HG02884 (cell line): ENCODE measurements at regions not wholly inside any gene's neighbourhood (a gene's known extent, or its start where the extent isn't known, plus 50 kb on each side); places are given as distances from the start of the nearest gene placed in this dataset.
"Not testable (repeated sequence)": the region's sequence is repeated elsewhere in the genome, so short reads cannot be mapped to it uniquely, and the experiment has no call there.

Experiments used
- ATAC-seq: cut with Tn5 transposase; IDR thresholded peaks from one replicate; pipeline ENCODE4 v1.9.1; 2021; ENCODE audit warnings: mild to moderate bottlenecking, moderate library complexity; ENCODE audit not compliant: unreplicated experiment

DNA sequence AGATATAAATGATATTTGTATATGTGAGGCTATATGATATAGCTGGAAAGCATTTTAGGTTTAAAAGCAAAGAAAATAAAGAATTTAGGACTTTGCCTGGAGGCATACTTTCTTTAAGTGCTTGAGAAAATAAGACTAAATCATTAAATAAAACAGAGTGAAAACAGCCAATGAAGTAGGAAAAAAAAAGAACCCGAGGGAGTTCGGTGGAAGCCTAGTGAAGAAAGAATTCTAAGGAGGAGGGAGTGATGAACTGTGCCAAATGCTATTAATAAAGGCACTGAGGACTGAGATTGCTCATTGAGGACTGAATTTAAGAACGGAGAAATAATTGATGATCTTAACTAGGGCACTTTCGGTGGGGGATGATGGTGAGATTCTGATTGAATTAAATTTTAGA, 573.5 kb downstream of the DSC3 start:
- no peak for ATAC-seq

DNA sequence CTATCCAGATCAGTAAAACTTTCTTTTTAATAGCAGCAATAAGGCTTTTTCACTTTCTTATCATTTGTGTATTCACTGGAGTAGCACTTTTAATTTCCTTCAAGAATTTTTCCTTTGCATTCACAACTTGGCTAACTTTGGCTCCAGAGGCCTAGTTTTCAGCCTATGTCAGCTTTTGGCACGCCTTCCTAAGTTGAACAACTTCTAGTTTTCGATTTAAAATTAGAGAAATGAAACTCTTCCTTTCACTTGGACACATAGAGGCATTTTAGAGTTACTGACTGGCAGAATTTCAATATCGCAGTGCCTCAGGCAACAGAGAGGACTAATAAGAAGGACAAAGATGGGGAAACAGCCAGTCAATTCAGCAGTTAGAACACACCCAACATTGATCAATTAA, 577.4 kb downstream of the DSC3 start:
- no peak for ATAC-seq

DNA sequence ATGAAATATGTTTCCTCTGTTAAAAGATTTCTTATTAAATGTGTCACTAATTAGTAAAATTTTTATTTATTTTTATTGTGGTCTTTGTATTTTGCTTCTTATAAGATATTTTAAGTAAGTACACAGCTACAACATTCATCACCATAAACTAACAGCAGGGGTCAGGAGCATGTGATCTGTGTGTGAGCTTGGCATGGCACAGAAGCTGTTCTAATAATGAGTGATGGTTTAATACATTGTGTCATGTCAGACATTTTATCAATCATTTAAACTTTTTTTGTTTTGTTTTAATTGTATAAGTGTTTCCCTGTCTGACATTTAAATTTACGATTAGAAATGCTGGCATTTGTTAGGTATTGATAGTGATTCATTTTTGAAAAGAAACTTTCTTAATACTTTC, 585.4 kb downstream of the DSC3 start:
- no peak for ATAC-seq

DNA sequence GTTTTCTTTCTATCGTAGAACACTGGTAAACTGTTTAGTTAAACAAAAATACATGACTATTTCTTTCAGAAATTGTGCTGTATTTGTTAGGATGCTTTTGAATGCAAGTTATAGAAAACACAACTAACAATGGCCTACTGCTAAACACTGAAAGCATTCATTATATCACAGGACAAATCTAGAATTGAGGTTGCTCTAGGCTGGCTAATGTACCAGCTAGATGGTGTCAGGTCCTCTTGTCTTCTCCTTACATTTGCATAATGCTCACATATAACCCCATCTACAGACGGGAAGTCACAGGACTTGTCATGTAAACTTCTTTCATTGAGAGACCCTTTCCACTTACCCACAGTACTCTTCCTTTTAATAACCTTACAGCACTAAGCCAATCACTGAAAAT, 586.8 kb downstream of the DSC3 start:
- no peak for ATAC-seq

DNA sequence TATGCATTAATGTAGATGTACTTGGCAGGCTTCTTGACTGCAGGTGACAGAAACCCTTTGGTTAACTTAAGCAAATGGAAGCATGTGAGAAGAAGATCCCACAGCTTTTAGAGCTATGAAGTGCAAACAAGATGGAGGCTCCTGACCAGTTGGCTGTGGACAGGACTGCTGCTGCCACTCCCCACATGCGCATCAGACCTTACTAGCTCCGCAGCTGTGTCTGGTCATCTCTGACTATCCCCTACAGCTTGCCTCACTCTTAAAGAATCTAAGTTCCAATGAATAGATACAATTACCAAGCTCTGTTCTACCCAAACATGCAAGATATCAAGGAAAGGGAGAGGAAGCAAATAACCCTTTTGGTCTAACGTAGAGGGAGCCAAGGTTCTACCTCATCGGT, 587.6 kb downstream of the DSC3 start:
- no peak for ATAC-seq

- no peak for ATAC-seq
Measured at GRCh38 chr18:30451981-30452380, 590.6 kb downstream of the DSC3 start.

GRCh38 chr18:30450927-30451326, 591.6 kb downstream of the DSC3 start:
- no peak for ATAC-seq

DNA sequence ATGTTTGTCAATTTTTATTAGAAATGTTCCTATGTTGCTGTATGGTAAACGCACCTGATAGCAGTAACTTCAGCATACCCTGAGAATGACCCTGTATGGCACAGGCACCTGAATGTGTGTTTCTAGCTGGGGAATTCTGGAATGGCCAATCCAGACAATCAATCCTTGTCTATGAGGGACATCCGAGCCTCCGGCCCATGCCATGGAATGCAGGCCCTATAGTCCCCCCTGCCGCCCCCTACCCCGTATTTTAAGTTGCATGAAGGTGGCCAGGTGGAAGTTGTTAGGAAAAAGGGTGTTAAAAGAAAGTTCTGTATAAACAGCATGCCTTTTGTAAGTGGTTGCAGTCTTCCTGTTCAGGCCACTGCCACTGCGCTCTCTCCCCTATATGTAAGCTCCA, 595.9 kb downstream of the DSC3 start:
- no peak for ATAC-seq

GRCh38 chr18:30444544-30444943, 598.0 kb downstream of the DSC3 start:
- ATAC-seq: no peak

GRCh38 chr18:30440351-30440750, 602.2 kb downstream of the DSC3 start:
- ATAC-seq: no peak

DNA sequence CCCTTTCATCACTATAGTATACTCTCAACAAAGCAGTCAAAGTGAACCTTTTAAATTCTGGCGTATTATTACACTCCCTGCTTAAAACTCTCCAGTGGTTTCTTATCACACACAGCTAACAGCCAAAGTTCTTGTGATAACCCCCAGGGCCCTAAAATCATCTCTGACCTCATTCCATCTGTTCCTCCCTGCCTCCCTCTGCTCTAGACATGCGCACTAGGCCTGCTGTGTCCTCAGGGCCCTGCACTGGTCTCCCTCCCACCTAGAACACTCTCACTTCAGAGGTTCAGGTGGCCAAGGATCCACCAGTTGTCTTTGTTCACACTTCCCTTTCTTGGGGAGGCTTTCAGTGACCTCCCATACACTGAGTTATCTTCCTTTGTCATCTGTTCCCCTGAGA, 603.4 kb downstream of the DSC3 start:
- no peak for ATAC-seq

DNA sequence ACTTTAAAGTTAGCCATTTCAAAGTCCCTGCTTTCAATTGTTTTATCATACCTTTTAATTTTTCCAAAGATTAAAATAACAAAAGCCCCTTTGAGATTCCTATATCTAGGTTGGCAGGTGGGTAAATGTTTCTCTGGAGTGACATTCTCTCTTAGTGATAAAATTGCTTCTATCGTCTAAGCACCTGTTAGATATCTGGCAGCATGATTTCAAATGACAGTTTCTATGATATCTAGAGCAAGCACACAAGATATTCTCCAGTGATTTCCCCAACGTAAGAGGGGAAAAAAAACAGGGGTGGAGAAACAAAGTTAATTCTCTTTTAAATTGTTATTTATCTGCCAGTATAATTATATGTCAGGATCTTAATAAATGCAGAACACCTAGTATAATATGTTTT, 610.2 kb downstream of the DSC3 start:
- ATAC-seq: no peak

DNA sequence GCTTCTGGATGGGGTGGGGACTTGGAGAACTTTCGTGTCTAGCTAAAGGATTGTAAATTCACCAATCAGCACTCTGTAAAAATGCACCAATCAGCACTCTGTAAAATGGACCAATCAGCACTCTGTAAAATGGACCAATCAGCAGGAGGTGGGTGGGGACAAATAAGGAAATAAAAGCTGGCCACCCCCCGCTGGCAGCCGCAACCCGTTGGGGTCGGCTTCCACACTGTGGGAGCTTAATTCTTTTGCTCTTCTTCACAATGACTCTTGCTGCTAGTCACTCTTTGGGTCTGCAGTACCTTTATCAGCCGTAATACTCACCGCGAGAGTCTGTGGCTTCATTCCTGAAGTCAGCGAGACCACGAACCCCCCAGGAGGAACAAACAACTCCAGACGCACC, 623.1 kb downstream of the DSC3 start:
- ATAC-seq: not testable (repeated sequence)

- ATAC-seq: no peak
Measured at GRCh38 chr18:30415903-30416302, 626.6 kb downstream of the DSC3 start.

GRCh38 chr18:30409120-30409519, 633.4 kb downstream of the DSC3 start:
- no peak for ATAC-seq

DNA sequence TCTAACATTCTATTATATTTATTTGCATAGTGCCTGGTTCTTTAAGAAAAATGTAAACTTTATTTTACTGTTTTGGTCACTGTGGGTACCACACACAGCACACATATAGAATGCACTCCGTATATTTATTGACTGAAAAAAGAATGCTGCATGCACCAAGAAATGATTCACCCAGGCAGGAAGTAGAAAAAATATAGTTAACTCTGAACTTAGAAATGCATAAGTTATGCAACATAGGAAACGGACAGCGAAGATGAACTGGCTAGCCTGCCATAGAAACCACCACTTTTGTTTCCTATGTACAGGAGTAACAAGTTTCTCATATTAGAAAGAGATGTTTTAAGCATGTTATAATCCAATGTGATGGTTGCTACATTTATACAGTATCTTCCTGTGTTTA, 635.8 kb downstream of the DSC3 start:
- no peak for ATAC-seq

DNA sequence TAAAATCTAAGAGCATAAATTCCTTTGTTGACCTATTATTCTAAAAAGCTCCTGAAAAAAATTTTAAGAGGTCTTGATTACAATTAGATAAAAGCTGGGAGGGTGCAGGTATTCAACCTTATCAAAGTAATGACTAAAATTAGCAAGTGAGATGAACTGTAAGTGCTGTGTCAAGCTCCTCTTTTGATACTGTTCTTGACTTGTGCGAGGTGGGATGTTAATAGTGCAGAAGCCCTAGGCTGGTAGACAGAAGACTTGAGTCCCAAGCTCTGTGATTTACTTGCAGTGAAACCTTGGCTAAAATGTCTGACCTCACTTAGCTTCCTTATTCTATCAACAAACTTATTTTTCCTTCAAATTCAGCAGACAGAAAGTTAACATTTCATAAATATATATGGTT, 637.5 kb downstream of the DSC3 start:
- no peak for ATAC-seq

- ATAC-seq: no peak
Measured at GRCh38 chr18:30404422-30404821, 638.1 kb downstream of the DSC3 start.

- no peak for ATAC-seq
Measured at GRCh38 chr18:30403278-30403677, 639.3 kb downstream of the DSC3 start.

DNA sequence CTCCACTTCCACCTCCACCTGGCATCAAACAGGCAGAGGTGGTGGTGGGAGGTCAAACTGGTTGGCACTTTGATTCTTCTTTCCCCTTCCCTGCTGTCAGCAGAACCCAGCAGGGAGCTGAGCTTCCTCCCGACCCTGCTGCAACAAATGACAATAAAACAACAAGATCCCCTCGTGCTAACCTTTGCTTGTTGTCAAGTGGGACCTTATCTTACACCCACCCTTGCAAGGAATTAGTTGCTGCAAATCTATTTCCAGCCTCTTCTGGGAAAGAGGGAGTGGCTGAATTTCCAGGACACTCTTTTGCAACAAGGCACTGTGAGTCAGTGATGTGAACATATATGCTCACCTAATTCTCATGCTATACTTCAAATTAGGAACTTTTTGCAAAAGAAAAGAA, 655.1 kb downstream of the DSC3 start:
- no peak for ATAC-seq

- no peak for ATAC-seq
Measured at GRCh38 chr18:30386624-30387023, 655.9 kb downstream of the DSC3 start.

DNA sequence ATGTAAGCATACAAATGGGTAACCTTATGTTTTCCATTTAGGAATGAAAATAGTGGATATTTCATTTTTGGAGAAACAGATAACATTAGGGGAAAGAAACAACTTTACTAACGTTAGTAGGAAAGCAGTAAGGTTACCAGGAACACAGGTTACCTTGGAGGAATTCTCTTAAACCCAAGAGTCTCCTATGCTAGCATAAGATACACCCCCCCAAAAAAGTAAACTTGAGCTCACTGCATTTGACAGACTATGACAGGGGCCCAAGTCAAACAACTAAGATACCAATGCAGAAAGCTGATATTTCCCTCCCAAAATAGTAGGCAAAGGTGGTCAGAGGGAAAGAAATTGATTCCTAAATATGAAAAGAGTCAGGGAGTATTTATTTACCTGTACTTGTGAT, 656.9 kb downstream of the DSC3 start:
- no peak for ATAC-seq

DNA sequence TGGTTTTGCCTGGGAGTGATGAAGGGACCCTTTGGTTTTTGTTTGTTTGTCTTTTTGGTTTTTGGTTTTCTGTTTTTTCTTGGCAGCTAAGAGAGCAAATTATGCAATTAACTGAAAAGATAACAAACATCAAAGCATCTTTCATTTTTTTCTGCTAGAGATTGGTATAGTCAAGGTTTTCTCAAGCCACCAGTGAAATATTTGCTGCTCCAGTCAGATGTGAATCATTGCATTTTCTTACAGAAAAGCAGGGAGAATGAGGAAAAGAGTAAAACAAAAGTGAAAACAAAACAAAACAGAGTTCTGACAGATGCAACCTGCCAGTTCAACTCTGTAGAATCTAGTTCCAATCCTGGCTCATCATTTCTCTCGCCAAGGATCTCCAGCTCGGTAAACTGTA, 660.7 kb downstream of the DSC3 start:
- no peak for ATAC-seq

GRCh38 chr18:30378097-30378496, 664.4 kb downstream of the DSC3 start:
- ATAC-seq: no peak
